T-helper 9 cell (primary cell): ENCODE measurements at regions not wholly inside any gene's neighbourhood (a gene's known extent, or its start where the extent isn't known, plus 50 kb on each side); places are given as distances from the start of the nearest gene placed in this dataset.

Source experiments
- DNase-seq: peaks from one replicate; pipeline ENCODE4 v3.0.0-alpha.2; 2020

DNA sequence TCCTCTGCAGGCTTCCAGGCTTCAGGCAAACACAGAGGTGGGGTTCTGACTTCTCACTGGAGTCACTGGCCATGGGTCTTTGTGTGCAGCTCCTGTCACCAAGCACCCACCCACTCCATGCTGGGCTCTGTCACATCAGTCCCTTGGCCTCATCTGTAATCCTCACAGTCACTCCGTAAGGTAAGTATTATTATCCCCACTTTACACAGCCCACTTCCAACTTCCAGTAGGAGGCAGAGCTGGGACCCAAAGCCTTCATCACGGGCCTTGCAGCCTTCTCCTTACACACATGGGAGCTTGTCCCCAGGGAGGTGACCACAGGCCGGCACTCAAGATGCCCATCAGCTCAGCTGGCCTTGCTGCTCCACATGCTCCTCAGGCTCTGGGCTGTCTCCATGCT, 266.7 kb upstream of the B3GAT1 start:
- DNase-seq, result no peak

DNA sequence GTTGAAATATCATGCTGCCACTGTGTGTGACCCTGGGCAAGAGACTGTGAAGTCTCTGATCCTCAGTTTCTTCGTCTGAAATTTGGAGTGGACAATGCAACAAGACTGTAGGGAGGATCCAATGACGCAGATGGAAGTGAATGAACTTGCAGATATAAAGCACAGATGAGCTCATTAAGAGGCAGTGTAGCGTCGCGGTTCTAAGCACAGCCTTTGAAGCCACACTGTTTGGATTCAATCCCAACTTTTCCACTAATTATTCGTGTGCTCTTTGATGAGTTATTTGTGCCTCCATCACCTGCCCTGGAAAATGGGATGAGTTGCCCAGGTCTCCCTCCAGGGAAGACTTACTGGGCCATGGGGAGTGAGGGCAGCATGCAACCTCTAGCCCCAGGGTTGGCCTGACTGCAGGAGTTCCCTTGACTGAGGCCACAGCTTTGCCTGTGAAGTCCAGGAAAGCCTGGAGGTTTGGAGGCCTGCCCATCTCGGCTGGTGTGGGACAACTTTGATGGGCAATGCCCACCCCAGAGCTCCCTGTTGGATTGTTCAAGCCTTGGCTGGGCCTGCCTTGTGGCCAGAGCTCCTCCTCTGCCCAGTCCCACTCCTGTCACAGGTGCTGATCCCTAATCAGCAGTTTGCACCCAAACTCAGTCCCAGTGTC, 266.0 kb upstream of the B3GAT1 start:
- no peak for DNase-seq

DNA sequence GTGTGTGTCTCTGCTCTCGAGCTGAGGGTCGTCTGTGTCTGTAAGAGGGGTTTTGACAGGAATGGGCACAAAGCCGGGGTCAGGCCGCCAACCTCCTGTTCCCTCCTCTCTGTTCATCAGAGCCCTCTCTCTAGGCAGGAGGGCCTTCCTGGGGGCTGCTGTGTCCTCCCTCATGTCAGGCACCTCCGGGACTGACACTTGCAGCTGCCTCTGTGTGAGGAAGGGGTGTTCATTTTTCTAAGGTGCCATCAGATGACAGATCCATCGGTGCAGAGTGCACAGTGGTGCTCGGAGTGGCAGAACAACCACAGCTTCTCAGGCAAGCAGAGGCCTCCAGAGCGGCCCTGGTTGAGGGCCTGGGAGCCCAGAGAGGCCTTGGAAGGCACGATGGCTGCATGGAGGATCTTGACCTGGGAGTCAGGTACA, 265.4 kb upstream of the B3GAT1 start:
- no peak for DNase-seq

DNA sequence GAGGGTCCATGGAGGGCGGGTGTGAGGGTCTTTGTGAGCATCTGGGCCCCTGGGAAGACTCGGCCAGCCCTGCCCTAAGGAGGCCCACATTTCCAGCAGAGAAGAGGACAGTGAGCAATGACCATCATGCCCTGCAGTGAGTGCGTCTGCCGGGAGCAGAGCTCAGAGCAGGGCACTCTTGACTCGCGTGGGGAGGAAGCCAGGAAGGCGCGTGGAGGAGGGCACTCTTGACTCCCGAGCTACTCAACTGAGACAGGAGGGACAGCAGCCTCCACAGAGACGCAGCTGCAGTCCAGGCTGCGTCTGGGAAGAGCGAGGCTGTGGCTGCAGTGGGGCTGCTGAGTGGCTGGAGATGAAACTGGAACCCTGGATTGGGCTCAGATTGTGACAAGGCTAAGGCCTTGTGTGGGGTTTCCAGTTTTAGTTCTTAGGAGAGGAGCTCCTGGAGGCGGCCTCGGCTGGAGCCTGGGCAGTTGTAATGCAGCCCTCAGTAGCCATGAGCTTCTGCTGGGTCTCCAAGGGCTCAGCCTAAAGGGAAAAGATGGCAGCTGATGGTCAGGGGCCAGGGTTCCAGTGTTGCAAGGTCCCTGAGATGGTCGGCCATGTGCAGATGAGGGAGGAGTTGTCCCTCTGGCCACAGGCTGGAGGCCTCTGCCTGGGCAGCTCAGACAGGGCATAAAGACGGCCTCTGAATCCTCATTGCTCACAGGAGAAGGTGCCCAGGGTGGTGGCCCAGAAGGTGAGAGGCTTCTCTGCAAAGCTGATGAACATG, 264.7 kb upstream of the B3GAT1 start:
- DNase-seq, result no peak

DNA sequence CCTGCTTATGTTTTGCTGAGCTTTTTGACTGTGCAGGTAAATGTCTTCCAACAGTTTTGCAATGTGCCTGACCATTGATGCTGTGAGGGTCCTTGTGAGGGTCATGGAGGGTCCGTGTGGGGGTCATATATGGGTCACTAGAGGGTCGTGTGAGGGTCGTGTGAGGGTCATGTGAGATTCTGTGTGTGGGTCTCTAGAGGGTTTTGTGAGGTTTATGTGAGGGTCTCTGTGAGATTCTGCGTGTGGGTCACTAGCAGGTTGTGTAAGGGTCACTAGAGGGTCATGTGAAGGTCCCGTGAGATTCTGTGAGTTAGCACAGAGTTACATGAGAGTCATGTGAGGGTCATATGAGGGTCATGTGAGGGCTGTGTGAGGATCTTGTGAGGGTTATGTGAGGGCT, 263.9 kb upstream of the B3GAT1 start:
- DNase-seq, result no peak

DNA sequence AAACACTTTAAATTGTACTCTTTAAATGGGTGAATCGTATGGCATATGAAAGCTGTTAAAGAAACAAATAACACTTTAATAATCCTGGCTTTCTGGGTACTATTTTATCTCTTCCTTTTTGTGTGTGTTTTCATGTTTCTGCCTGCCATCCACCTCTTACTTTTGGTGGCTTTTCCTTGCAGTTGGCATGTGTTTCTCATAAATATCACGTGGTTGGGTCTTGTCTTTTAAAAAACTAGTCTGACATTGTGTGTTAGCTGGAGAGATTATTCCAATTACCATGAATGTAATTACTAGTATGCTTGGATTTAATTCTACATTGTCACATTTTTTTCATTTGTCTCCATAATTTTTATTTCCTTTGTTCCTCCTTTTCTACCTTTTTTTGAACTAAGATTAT, 262.9 kb upstream of the B3GAT1 start:
- DNase-seq, result no peak

- no peak for DNase-seq
These were observed 258.9 kb upstream of the B3GAT1 start for GRCh38 chr11:134670961-134671370.

DNA sequence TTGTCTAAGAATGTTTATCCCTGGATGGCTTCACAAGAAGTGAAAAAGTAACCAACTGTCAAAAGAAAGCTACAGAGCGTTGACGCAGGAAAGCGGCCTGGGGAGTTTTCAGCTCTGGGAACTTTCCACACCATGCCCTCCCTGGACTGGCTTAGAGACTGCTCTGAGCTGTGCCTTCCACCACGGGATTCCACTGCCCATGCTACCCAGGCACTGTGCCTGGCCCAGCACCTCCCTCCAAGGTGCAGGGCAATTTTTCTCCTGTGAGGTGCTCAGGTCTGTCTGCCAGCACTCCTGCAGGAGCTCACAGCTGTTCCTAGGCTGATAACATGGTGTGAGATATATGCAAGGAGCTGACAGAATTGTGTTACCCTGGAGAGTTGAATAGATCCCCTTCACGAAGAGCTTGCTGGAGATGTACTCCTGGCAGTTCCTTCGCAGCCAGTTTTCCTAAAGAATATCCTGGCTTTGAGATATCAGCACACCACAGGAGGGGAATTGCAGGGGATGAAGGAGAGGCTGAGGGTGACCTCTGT, 258.3 kb upstream of the B3GAT1 start:
- no peak for DNase-seq

DNA sequence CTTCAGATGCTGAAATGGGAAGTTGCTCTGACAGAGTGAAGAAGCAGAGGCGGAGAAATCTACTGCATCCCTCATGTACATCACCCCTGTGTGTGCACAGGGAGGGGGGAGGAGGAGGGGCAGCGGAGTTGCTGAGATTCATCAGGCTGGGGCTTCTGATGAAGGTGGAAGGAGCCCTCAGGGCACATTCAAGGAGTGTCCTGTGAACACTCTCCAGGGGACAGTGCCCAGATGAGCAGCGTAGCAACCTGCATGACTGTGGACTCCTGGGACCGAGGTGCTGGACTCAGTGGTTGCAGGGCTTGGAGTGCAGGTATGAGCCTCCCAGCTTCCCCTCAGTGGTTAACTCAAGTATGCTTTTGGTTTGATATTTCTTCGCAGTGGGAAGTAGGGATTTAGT, 257.8 kb upstream of the B3GAT1 start:
- no peak for DNase-seq

DNA sequence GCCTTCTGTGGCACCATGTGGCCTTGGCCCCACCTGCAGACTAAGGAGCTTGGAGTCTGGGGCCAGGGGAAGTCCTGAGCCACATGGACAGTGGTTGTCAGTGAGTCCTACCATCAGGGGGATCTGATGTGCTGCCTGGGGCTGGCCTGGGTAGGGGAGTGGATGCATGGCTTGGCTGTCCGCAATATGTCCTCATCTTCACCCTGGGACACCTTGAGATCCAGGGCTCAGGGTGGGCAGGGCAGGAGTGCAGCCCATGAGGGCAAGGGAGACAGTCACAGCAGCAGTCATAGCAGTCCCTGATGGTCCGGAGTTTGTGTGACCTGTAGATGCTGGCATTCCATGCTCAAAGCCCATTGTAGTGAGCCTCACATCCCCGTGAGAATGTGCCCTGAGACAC, 256.8 kb upstream of the B3GAT1 start:
- no peak for DNase-seq

DNA sequence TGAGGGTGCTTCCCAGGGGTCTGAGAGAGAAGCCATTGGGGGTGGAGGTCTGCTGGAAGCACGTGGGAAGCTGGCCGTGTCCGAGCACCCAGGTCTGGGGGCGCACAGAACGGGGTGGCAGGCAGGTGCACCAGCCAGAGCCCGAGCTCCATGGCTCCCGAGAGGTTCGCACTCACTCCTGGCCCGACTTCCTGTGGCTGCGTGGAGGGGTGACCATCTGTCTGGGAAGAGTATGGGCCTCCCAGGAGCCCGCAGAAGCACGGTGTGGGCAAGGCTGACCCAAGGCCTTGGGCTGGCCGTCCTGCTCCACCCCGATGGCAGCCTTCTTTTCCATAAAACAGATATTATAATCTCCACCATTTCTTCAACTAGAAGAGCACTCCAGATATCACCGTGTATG, 256.0 kb upstream of the B3GAT1 start:
- DNase-seq, result no peak

DNA sequence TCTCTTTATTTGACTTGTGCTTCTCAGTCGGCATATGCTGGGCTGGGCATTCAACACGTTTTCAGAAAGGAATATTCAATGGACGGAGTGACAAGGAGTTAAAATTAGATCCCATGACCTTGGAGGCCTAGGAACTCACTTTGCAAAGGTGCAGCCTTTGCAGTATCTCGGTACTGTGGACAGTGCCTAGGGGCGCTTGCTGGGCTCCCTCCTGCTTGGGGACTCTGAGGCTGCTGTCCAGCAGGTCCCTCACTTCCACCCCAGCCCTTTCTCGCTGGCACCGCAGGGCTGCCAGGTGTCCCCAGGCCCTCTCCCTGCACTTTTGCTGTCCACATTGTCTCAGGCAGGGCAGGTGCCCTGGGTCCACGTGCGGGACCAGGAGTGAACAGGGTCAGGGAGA, 255.5 kb upstream of the B3GAT1 start:
- no peak for DNase-seq

DNA sequence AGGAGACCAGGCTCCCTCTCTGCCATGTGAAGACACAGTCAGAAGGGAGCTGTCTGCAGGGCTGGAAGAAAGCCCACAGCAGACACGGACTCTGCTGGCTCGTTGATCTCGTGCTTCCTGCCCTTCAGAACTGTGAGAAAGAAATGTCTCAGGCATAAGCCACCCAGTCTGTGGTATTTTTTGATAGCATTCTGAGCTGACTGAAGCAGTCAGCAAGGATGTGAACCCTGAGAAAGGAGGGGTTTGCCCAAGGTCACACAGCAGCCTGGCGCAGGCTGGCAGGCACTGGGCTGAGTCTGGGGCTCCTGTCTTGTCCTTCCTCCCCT, 255.1 kb upstream of the B3GAT1 start:
- no peak for DNase-seq

DNA sequence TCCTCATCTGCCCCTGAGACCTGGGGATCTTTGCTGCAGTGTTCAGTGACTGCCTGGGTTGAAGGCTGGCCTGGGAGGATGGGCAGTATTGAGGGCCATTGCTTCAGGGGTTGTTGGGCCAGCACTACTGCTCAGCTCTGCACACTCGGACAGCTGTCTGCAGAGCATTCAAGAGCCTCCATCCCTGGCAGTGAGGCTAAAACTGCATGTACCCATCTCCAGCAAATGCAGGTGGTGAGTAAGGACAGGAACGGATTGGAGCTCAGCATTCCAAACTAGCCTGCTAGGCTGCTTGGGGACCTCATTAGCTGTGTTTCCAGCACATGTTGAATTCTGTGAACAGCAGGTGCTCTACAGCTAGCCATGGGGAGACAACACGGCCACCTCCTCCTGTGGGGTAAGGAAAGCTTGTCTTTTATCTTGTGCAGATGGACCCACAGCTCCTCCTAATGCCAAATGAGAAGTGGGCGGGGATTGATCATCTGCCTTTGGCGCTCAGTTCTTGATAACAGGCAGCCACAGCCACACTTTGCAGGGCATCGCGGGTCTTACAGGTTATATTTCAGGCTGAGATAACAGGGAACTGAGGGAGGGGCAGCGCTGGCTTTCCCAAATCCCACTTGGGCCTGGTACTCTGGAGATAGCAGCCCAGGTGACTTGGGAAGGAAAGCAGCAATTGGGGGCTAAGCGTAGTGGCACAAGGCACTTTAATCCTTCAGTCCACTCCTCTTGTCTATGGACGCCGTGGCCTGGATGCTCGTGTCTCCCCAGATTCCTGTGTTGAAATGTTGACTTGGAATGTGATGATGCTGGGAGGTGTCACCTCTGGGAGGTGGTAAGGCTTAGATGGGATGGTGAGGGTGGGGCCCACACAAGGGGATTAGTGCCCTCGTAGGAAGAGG, 254.5 kb upstream of the B3GAT1 start:
- DNase-seq, result no peak

DNA sequence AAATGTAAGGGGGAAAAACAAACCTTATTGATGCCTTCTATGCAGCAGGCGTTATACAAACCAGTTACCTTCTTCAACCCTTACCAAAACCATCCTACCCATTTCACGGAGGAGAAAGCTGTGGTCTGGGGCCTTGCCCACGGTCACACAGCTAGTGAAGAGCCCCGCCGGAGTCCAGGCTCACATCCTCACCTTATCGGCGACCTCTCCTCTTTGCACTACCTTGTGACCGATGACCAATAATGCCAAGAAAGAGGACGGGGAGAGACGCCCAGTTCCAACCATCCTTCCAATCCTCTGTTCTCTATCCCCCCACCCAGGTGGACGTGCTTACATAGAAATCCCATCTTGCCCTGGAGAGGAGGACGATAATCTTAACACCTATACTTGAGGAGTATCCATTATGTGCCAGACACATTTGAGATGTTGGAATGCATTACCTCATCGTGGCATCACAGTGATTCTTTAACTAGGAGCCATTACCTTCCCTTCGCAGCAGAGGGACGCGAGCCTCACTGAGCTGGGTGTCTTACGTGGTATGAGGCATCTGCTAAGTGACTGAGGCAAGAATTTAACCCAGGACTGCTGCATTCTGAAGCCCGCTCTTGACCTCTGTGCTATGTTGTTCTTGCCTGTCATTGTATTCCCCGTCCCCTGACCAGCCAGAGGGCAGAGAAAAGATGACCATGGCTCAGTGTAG, 253.7 kb upstream of the B3GAT1 start:
- DNase-seq, result no peak

DNA sequence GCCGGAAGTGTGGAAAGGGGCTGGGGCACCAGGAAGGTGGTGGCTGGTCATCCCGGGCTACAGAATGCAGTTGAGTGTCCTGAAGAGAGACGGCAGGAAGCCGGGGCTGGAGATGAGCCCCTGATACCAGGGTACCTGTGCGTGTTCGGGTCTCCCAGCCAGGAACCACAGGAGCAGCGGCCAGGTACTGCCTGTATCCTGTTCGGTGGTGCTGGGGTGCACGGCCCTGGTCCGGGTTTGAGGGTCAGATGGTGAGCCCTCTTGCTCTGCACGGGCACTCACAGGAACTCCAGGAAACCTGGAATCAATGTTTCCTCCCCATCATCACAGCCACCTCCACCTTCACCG, 253.1 kb upstream of the B3GAT1 start:
- no peak for DNase-seq

DNA sequence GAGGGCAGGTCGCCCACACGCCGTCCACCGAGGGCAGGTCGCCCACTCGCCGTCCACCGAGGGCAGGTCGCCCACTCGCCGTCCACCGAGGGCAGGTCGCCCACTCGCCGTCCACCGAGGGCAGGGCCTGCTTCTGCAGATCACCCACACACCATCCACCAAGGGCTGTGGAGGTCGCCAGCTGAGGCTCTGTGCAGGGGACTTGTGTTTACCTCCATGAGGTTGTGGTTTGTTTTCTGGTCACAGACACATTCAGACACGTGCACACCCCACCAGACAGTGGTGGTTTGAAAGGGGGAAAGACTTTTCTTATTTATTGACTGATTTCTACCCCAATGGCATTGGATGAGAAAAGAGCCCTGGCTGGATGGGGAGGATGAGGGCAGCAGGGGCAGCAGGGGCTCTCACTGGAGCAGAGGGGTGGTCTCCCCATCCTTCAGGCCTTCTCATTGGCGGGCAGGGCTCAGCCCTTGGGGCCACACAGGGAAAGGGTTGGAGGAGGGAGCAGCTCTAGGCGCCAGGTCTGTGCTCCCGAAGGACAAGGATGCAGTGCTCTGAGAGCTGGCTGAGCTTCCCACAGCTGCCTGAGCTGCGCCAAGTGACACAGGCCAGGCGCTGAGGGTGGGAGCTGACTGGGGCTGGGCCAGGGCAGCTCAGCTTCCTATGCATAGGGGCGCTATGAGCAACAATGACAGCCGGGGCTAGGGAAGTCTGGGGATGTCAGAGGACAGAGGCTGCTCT, 252.6 kb upstream of the B3GAT1 start:
- DNase-seq, result no peak

GRCh38 chr11:134663506-134664313, 251.7 kb upstream of the B3GAT1 start:
- no peak for DNase-seq

DNA sequence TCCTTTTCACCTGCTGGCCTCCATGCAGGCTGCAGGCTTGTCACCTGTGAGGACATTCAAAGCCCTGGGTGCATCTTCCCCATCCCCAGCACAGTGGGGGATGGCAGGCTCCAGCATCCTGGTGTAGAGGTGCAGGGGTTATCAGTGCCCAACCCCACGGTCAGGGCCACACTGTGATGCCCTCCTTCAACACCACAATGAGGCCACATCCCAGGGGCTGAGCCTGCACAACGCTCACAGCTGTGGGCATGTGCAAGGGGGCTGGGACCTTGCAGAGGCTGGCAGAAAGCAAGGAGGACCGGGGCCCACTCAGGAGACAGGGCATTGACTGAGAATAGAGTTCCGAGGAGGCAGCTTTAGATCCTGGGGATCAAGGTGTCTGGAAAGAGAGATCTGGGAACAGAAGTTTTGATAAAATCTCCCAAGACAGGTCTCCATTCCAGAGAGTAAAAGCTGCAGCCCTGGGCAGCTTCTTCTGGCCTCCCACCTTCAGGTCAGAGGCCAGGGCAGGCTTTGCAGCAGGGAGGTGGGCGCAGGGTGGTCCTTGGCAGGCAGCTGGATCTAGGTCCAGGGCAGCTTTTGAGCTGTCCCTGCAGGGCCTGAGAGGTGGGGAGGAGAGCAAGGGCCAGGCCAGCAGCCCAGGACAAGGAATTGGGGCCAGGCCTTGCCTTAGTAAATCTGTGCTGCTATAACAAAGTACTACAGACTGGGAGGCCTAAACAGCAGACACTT, 250.8 kb upstream of the B3GAT1 start:
- DNase-seq, result no peak

GRCh38 chr11:134661660-134662059, 249.6 kb upstream of the B3GAT1 start:
- no peak for DNase-seq

GRCh38 chr11:134660416-134660815, 248.4 kb upstream of the B3GAT1 start:
- DNase-seq, result no peak
